HG02973 (cell line): ENCODE measurements at regions not wholly inside any gene's neighbourhood (a gene's known extent, or its start where the extent isn't known, plus 50 kb on each side); places are given as distances from the start of the nearest gene placed in this dataset.
"Not testable (repeated sequence)": the region's sequence is repeated elsewhere in the genome, so short reads cannot be mapped to it uniquely, and the experiment has no call there.

Experiments
- ATAC-seq: cut with Tn5 transposase; IDR thresholded peaks from one replicate; pipeline ENCODE4 v1.9.1; 2021; ENCODE audit warnings: moderate library complexity; ENCODE audit not compliant: unreplicated experiment

DNA sequence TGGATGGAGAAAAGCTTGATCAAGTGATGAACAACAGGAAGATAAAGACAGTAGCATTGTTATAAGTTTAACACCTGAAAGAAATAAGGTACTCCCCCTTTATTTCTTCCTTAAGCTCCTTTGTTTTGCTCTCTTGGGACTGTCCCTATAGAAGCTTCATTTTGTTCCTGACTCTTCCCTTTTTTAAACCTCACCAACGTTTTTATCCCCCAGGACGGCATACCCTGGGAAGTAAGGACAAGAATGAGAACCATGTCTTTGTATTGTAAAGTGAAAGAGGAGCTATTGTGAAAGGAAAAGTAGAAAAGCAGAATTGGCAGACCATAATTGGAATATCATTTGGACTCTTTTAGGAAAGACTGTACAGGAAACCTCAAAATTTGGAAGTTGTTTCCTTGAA lies 1368.6 kb upstream of the C9orf72 start:
- ATAC-seq = no peak

DNA sequence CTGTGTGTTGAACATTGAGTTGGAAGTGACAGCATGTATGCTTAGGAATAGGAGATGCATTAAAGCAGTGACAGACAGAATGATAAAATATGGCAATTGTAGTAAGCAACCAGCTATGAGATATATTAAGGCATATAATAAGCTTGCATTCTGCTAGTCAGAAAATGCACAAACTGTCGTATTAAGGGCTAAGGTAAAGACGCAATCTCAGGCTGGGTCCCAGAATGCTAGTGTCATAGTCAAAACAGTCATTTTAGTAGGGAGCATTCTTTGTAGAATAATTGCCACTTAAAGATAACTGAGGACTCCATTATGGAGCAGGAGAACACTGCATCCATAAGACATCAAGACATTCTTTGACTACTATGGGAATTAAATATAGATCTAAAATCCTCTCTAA lies 1369.7 kb upstream of the C9orf72 start:
- no peak for ATAC-seq

DNA sequence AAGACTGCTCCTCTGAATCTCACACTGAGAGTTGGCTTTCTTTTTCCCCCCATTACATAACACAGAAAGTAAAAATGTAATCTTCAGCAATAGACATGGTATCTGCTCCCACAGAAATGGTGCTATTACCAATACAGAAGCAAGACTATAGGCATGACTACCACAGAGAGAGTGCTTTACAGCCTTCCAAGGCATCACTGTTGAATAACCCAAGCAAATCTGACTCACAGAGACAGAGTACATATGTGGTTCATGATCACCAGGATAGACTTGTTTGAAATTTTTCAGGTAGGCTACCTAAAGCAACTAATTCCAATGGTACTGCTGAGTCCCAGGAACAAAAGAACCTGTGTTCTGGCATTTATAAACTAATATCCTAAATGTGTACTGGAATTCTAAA lies 1373.4 kb upstream of the C9orf72 start:
- no peak for ATAC-seq

DNA sequence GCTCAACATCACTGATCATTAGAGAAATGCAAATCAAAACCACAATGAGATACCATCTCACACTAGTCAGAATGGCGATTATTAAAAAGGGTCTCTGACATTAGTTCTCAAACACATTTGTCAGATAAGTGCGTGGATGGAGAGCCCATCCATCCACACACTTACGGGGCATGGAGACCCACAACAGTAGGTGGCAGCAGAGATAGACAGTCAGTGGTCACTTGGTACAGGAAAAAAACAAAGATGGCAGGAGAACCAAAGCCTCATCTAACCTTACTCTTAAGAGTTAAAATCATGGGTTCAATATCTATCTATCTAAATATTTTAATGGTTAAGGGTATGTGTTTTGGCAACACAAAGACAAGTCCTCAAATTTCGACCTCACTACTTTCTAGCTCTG lies 1378.7 kb upstream of the C9orf72 start:
- ATAC-seq = no peak

DNA sequence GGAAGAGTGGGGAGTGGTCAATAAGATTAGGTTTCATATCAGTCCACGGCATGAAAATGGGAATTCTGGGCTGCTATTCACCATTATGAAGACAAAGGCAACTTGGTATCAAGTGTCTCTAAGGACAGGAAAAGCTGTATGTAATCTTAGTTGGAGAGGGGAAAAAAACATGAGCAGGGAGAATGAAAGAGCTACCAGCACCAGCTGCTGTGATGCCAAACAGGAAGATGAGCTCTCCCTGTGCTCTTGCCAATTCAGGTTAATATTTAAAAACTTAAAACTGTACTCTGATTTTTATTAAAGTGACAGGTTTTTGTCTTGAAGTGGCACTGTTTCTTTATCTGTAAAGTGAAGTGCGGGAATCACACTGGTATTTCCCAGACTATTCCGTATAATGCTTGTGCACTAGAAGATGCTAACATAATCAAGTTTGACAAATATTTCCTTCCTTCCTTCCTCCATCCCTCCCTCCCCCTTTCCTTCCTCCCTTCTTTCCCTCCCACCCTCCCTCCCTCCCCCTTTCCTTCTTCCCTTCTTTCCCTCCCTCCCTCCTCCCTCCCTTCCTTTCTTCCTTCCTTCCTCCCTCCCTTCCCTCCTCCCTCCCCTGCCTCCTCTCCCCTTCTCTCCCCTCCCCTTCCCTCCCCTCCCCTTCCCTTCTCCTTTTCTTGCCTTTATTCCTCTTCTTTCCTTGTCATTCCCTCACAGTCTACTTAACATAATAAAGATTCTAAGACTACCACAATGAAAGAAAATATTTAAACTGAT lies 1383.0 kb upstream of the C9orf72 start:
- no peak for ATAC-seq

DNA sequence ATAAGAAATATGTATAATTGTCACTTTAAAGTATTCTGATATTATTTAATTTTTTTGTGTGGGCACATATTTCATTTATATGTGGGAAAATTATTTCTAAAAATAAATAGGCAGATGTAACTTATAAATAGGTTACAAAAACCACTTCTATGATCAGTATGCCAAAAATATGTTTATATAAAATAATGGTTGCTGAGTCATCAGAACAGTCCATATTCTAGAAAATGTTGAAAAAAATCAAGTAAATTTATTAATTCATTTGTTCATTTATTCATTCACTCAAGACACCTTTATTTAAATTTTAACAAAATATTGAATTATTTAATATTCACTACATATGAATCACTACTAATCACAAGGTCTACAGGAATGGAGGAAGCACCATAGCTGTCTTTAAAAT lies 1387.3 kb upstream of the C9orf72 start:
- no peak for ATAC-seq

DNA sequence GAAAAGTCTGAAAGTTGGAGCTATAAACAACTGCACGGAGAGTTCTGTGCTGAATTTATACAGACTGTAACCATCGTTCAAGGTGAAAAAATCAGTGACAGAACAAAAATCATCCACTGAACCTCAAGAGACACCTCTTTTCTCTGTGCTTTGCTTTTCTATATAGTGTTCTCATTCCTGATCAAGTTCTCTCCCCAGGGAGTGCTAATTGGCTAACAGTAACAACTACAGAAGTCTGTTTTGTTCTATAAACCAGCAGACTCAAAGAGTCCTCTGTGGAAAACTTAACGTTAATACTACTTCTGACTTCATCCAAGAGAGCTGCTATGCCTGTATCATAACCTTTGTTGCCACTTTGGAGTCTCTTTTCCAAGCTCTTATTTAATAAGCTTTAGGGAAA lies 1388.3 kb upstream of the C9orf72 start:
- no peak for ATAC-seq

DNA sequence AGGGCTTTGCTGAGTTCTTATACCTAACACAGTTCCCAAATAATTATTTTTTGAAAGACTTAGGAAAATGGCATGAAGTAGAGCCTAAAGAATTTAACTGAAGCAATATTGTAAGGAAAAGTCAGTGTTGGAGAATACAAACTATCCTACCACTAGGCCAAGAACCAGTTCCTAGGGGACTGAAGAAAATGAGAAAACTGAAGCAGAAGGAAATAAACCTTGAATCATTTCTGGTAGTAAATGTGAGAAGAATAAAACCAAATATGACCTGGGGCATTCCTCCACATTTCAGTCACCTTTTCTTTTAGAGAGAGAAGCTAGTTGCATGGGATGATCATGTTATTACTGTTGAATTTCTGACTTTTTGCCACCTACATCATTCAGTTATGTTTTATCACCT lies 1393.9 kb upstream of the C9orf72 start:
- ATAC-seq = no peak

DNA sequence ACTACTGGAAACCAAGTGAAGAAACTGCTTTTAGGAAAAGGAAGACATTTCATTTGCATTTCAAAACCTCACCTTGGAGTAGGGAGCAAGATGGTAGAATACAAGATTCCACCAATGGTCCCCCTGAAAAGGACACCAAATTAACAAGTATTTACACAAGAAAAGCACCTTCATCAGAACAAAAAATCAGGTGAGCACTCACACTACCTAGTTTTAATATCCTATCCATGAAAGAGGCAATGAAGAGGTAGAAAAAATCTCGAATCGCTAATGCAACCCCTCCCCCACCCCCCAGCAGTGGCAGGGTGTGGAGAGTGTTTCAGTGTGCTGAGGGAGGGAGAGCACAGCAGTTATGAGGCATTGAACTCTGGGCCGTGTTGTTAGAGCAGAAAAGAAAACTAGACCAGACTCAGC lies 1397.0 kb upstream of the C9orf72 start:
- no peak for ATAC-seq

DNA sequence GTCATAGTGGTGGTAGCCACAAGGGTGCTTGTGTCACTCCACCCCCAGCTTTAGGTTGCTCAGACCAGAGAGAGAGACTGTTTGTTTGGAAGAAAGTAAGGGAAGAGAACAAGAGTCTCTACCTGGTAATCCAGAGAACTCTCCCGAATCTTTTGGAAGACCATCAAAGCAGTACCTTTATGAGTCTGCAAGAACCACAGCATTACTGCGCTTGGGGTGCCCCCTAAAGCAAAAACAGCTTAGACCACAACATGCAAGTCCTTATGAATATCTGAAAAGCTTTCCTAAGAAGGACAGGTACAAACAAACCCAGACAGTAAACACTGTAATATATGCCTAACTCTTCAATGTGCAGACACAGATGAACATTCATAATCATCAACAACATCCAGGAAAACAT lies 1398.6 kb upstream of the C9orf72 start:
- ATAC-seq = no peak

DNA sequence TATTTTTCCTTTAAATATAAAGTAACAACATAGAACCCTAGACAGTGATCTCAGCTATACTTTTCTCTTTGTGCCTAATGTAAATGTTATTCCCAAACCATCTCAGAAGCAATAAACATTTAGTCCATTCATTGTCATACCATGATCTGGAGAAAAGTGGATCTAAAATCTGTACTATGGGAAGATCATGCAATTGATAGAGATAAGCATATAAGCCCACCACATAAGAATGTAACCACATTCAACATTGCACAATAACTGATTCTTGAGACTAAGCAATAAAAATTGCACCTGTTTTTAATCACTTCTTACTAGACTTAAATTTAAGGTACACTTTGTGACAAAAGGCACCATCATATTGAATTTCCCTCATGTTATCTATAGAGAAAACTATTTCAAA lies 1403.0 kb upstream of the C9orf72 start:
- ATAC-seq = no peak

DNA sequence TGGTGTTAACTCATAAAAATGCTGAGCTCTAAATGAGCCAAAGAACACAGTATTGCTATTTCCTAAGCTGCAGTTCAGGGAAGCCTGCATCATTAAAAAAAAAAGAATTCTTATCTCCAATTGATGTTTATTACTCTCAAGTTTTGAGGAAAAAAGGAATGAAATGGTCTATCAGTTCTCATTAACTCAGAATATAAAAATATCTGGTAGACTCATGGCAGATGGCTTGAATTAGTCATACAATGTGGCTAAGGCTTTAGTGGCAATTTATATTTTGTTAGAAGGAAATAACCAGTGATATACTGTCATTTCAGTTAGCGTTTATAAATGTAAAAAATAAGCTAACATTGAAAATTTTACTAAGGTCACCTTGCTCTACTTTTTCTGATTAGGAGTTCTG lies 1403.4 kb upstream of the C9orf72 start:
- ATAC-seq = no peak

DNA sequence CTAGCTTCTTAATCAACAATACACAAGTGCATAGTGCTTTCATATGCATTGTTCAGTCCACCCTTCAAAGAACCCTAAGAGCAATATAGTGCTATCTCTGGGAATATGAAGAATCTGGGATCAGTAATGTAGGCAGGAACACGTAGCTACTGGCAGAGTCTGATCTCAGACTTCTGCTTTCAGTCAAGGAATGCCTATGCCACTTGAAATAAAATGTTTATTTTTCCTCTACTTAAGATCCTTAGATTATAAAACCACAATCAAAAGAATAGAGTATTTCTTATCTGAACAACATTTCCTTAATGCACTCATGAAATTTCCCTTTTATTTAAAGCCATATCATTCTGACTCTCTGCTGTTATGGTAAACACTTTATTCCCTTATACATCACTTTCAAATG lies 1407.8 kb upstream of the C9orf72 start:
- no peak for ATAC-seq

DNA sequence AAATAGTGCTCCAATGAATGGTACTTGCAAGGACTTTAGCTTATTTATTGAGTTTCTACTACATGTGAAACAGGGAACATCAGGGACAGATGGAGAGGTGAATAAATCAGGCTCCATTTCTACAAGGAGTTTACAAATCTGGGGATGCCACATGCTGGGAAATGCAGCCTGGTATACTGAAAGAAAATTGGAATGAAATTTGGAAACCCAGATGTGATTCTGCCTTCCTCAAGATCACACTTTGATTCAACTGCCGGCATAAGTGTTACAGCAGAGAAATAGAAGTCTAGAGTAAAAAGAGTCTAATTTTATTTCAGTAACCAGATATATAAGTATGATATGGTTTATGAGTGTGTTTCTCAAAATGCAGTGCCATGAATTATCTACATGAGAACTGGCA lies 1408.4 kb upstream of the C9orf72 start:
- ATAC-seq = no peak

DNA sequence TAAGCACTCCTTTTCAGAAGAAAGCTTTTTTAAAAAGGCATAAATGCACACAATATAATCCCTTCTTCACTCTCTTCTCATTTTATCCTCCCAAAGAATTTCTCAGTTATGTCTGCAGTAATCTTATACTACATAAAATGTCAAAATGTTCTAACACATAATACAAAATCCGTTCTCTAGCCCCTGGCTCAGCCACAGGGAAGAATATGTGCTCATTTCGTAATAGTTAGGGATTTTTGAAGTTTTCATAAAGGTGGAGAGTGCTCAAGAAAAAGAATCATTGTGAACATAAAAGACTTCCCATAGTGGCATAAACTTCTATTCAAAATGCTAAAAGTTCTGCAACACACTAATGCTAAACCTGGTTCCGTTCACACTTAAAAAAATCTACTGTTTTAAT lies 1410.7 kb upstream of the C9orf72 start:
- ATAC-seq = no peak

DNA sequence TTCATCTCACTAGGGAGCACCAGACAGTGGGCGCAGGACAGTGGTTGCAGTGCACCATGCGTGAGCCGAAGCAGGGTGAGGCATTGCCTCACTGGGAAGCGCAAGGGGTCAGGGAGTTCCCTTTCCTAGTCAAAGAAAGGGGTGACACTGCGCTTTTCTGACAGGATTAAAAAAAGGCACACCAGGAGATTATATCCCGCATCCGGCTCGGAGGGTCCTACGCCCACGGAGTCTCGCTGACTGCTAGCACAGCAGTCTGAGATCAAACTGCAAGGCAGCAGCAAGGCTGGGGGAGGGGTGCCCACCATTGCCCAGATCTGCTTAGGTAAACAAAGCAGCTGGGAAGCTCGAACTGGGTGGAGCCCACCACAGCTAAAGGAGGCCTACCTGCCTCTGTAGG lies 1416.7 kb upstream of the C9orf72 start:
- not testable (repeated sequence) for ATAC-seq

DNA sequence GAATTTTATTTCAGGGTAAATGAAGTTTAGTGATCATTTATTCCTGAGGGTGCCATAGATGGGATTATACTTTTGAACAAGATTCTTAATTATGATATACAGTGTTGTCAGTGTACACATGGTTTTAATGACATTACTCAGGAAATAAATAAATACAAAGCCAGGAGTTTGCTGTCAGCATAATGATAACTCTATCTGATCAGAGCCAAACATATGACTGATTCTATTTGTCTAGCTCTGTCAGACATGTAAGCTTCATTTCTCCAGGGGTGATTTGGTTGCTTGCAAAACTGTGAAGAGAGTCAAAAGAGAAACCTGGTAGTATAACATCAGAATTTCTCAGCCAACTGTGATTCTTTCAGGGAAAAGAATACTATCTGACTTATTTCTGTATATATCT lies 1425.8 kb upstream of the C9orf72 start:
- ATAC-seq = no peak

DNA sequence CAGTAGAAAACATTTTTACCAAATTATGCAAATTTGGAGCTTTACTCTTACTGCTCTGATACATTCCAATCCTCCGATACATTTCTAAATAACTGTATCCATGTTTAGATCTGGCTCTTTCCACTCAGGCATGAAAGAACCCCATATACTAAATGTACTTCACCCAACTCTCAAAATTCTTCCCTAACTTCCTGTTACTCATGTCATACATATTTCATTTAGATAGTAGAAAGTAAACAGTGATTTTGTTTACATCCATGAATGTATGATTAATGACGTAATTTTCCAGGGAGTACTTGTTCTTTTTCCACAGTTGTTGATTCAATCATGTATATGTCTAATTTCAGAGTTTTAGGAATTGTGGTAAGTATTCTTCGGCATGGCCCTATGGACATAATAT lies 1426.5 kb upstream of the C9orf72 start:
- no peak for ATAC-seq

DNA sequence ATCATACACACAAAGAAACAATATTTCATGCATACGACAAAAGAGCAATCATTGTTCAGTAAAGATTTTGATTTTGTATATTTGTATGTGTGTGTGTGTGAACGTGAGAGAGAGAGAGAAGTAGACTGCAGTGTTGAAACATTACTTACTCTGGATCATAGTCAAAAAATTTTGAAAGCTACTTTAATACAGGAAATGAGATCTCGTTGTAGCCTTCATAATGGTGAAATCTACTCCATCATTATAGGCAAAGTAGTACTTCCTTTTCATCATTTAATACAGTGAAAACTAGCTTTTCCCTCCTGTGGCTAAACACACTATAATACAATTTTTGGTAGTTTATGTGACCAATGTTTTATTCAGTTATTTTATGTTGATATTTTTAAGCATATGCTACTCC lies 1427.7 kb upstream of the C9orf72 start:
- ATAC-seq = no peak

DNA sequence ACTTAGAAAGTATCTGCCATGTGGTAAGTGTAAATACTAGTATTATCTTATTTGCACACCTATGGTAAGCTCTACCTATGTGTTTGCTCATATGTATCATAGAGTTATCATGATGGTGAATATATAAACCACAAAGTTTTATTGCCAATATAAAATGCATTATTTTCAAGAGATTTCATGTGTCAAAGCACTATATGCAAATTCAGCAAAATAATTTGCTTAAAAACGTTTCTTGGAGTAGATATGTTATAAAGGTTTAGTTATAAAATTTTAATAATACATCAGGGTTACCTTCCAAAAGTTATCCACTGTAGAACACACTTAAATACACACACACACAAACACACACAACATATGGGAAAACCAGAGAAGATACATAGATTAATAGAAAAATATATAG lies 1431.7 kb upstream of the C9orf72 start:
- no peak for ATAC-seq

DNA sequence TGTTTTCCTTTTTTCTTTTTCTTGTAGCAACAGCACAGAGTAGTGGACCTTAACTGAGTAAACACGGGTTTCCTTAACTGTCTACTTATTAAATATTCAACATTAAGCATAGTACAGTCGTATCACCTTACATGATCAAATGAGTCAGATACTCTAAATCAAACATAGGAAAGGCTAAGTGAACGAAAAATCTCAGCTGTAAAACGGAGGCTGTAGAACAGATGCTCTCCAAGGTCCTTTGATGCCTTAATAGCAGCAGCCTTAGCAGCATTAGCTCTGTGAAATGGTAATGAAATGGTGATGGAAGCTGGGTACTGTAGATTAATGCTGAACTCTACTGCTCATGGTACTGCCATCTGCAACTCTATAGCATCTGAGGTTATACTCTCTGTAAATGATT lies 1433.3 kb upstream of the C9orf72 start:
- ATAC-seq = no peak

DNA sequence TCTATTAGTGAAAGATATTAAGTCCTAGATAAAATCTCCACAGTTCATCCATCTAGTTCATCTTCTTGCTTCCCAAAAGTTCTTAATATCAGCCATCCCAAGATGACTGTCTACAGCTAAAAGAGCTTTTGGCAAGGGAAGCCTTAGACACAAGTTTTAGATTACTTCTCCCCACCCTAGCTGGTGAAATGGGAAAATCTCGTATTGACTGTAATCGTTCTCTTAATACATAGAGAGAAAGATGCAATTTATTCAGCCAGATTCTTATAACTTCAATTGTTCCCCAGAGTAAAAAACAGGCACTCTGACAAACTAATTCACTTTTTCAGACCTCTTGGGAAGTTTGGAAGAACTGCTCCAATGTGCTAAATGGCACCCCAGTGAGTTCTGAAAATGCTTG lies 1439.6 kb upstream of the C9orf72 start:
- ATAC-seq = no peak

DNA sequence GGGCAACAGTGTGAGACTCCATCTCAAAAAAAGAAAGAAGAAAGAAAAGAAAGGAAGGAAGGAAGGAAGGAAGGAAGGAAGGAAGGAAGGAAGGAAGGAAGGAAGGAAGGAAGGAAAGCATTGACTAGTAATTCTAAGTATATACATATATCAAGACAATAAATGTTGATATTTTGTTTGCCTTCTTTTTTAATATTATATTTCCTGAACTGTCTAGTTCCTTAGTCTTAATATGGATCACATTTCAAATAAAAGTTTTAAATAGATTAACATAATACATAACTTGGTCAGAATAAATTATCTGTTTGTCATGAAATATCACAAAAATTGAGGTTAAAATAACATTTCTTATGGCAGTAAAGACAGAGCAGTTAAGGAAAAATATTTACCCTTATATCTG lies 1448.4 kb upstream of the C9orf72 start:
- no peak for ATAC-seq
